ENCODE measurements at regions not wholly inside any gene's neighbourhood (a gene's known extent, or its start where the extent isn't known, plus 50 kb on each side); places are given as distances from the start of the nearest gene placed in this dataset.

- no peak for DNase-seq
Measured at GRCh38 chr12:22916241-22916640, 291.3 kb downstream of the ETNK1 start.

- no peak for DNase-seq
Measured at GRCh38 chr12:22916815-22917214, 291.8 kb downstream of the ETNK1 start.

GRCh38 chr12:22919883-22920282, 294.9 kb downstream of the ETNK1 start:
- DNase-seq: no peak

- DNase-seq: no peak
Measured at GRCh38 chr12:22923768-22924167, 298.8 kb downstream of the ETNK1 start.

GRCh38 chr12:22924391-22924790, 299.4 kb downstream of the ETNK1 start:
- DNase-seq: no peak

GRCh38 chr12:22925623-22926022, 300.7 kb downstream of the ETNK1 start:
- no peak for DNase-seq

- no peak for DNase-seq
Measured at GRCh38 chr12:22932431-22932830, 307.5 kb downstream of the ETNK1 start.

GRCh38 chr12:22935090-22935489, 310.1 kb downstream of the ETNK1 start:
- DNase-seq: no peak

GRCh38 chr12:22935501-22935900, 310.5 kb downstream of the ETNK1 start:
- DNase-seq: no peak

- no peak for DNase-seq
Measured at GRCh38 chr12:22938323-22938722, 313.4 kb downstream of the ETNK1 start.

- no peak for DNase-seq
Measured at GRCh38 chr12:22951206-22951605, 326.2 kb downstream of the ETNK1 start.

- DNase-seq: no peak
Measured at GRCh38 chr12:22956690-22957089, 331.7 kb downstream of the ETNK1 start.

GRCh38 chr12:22967171-22967570, 342.2 kb downstream of the ETNK1 start:
- DNase-seq: no peak

- DNase-seq: no peak
Measured at GRCh38 chr12:22969521-22969920, 344.6 kb downstream of the ETNK1 start.

- no peak for DNase-seq
Measured at GRCh38 chr12:22971247-22971646, 346.3 kb downstream of the ETNK1 start.

- DNase-seq: no peak
Measured at GRCh38 chr12:22971701-22972191, 346.8 kb downstream of the ETNK1 start.

GRCh38 chr12:22974865-22975264, 349.9 kb downstream of the ETNK1 start:
- no peak for DNase-seq

GRCh38 chr12:22978962-22979361, 354.0 kb downstream of the ETNK1 start:
- DNase-seq: no peak

- DNase-seq: no peak
Measured at GRCh38 chr12:22979854-22980469, 355.0 kb downstream of the ETNK1 start.

GRCh38 chr12:22981711-22982110, 356.7 kb downstream of the ETNK1 start:
- DNase-seq: no peak

- DNase-seq: no peak
Measured at GRCh38 chr12:22982635-22983034, 357.7 kb downstream of the ETNK1 start.

- DNase-seq: no peak
Measured at GRCh38 chr12:22986997-22987396, 362.0 kb downstream of the ETNK1 start.

GRCh38 chr12:22990501-22990900, 365.5 kb downstream of the ETNK1 start:
- DNase-seq: no peak

- no peak for DNase-seq
Measured at GRCh38 chr12:22991250-22991844, 366.4 kb downstream of the ETNK1 start.

Data from islet precursor cell (in vitro differentiated cells).